ENCODE measurements at regions not wholly inside any gene's neighbourhood (a gene's known extent, or its start where the extent isn't known, plus 50 kb on each side); places are given as distances from the start of the nearest gene placed in this dataset.

DNA sequence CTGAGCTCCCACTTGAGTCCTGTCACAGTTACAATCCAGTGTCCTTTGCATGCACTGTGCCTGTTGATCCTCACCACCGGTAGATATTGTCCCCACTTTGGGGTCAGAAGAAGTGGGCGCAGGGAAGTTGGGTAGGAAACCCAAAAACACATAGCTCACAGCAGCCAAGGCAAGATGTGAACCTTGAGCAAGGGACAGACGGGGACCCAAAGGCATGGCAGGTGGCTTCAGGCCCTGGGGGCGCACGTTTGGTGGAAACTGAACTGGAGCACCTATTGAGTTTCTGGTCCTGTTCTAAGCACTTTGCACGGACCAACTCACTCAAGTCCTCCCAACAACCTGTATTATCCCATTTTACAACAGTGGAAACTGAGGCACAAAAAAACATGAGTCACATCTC lies 82.8 kb upstream of the ZNF716 start:
- TF ChIP-seq, protein P1, sequence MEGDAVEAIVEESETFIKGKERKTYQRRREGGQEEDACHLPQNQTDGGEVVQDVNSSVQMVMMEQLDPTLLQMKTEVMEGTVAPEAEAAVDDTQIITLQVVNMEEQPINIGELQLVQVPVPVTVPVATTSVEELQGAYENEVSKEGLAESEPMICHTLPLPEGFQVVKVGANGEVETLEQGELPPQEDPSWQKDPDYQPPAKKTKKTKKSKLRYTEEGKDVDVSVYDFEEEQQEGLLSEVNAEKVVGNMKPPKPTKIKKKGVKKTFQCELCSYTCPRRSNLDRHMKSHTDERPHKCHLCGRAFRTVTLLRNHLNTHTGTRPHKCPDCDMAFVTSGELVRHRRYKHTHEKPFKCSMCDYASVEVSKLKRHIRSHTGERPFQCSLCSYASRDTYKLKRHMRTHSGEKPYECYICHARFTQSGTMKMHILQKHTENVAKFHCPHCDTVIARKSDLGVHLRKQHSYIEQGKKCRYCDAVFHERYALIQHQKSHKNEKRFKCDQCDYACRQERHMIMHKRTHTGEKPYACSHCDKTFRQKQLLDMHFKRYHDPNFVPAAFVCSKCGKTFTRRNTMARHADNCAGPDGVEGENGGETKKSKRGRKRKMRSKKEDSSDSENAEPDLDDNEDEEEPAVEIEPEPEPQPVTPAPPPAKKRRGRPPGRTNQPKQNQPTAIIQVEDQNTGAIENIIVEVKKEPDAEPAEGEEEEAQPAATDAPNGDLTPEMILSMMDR (IDR thresholded peaks at IDR 0.05; ENCODE audit: control extremely low read depth in 1 of 3, insufficient read depth in 1 of 3, low read depth in 1 of 3, low read length in 3 of 3): no peak
- no peak for TF ChIP-seq USF2 (IDR thresholded peaks at IDR 0.05; ENCODE audit: low read length)
- no peak for TF ChIP-seq ZNF274 (IDR thresholded peaks at IDR 0.05; ENCODE audit: borderline replicate concordance, extremely low read depth, low read length)
- no peak for TF ChIP-seq POLR2A (IDR thresholded peaks at IDR 0.05; ENCODE audit: control extremely low read depth in 1 of 2, low read depth in 2 of 2, low read length in 2 of 2)
- no peak for TF ChIP-seq TBP (IDR thresholded peaks at IDR 0.05; ENCODE audit: low read depth, low read length)
- TF ChIP-seq TCF12 (IDR thresholded peaks at IDR 0.05; ENCODE audit: low read depth, low read length): no peak
- TF ChIP-seq TEAD4 (IDR thresholded peaks at IDR 0.05; ENCODE audit: low read depth, low read length): no peak

Data from H1 (cell line).